ENCODE measurements at regions not wholly inside any gene's neighbourhood (a gene's known extent, or its start where the extent isn't known, plus 50 kb on each side); places are given as distances from the start of the nearest gene placed in this dataset.

DNA sequence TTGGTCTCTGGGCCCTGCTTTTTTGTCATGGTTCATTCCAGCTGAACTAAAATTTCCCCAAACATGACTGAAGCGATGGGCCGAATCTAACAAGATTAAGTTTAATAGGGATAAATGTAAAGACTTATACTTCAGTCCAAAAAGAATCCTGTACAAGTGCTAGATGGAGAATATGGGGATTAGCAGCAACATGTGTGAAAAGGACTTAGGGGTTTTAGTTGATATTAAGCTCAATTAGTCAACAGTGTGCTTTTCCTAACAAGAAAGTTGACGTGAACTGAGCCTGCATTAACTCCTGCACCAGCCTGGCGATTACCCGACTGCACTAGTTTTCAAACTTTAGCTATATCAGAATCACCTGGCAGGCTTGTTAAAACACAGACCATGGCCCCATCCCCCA is 61.0 kb upstream of the BBX start:
- TF ChIP-seq, protein P1, sequence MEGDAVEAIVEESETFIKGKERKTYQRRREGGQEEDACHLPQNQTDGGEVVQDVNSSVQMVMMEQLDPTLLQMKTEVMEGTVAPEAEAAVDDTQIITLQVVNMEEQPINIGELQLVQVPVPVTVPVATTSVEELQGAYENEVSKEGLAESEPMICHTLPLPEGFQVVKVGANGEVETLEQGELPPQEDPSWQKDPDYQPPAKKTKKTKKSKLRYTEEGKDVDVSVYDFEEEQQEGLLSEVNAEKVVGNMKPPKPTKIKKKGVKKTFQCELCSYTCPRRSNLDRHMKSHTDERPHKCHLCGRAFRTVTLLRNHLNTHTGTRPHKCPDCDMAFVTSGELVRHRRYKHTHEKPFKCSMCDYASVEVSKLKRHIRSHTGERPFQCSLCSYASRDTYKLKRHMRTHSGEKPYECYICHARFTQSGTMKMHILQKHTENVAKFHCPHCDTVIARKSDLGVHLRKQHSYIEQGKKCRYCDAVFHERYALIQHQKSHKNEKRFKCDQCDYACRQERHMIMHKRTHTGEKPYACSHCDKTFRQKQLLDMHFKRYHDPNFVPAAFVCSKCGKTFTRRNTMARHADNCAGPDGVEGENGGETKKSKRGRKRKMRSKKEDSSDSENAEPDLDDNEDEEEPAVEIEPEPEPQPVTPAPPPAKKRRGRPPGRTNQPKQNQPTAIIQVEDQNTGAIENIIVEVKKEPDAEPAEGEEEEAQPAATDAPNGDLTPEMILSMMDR (IDR thresholded peaks at IDR 0.05) = no peak
- H3K27ac ChIP-seq (ENCODE audit: low read depth in 1 of 2, low read length in 2 of 2) = no peak overlapping the region
- no peak overlapping the region for H3K27ac Mint-ChIP-seq
- H3K36me3 ChIP-seq (replicated peaks in 1 of 2; ENCODE audit: control insufficient read depth in 1 of 2, insufficient read depth in 2 of 2, low read length in 2 of 2) = no peaks in the 10 kb centered on the region
- no peak for DNase-seq
- no peak overlapping the region for H3K4me3 ChIP-seq (replicated peaks in 1 of 3; ENCODE audit: low read depth in 2 of 3, low read length in 3 of 3)
- H3K4me2 ChIP-seq (replicated peaks; ENCODE audit: extremely low read depth, low read length, poor library complexity, severe bottlenecking) = no peak overlapping the region
- no peaks in the 10 kb centered on the region for H3K27me3 ChIP-seq (ENCODE audit: control insufficient read depth in 2 of 2, insufficient read depth in 2 of 2, low read length in 2 of 2)
- H3K9ac ChIP-seq (ENCODE audit: insufficient read depth, low read length, poor library complexity, severe bottlenecking) = no peak overlapping the region
- H2AFZ ChIP-seq (ENCODE audit: insufficient read depth, low read depth, low read length, poor library complexity, severe bottlenecking) = no peak overlapping the region
- no peaks in the 10 kb centered on the region for H3K27me3 Mint-ChIP-seq (ENCODE audit: low read depth in 3 of 3)
- intact Hi-C loops (cut with micrococcal nuclease) = no loop called here
- no peaks in the 10 kb centered on the region for H3K4me1 Mint-ChIP-seq
- H3K79me2 ChIP-seq (ENCODE audit: insufficient read depth, low read length) = no peaks in the 10 kb centered on the region
- H3K9me3 Mint-ChIP-seq = peaks cover 0 to 1% (median 0%) of the 10 kb centered on the region in 7 donors
- 100% methylated on average over 1 of the region's 5 CpGs for WGBS (ENCODE audit: insufficient coverage)
- H3K4me3 Mint-ChIP-seq = no peak overlapping the region
- no peaks in the 10 kb centered on the region for H3K36me3 Mint-ChIP-seq
- no peaks in the 10 kb centered on the region for H4K20me1 ChIP-seq (ENCODE audit: insufficient read depth, low read length)
- H3K9me3 ChIP-seq (replicated peaks in 1 of 2; ENCODE audit: control insufficient read depth in 1 of 2, insufficient read depth in 1 of 2, low read length in 2 of 2) = no peaks in the 10 kb centered on the region
- H3K4me1 ChIP-seq (ENCODE audit: control insufficient read depth in 1 of 2, insufficient read depth in 2 of 2, low read length in 2 of 2) = no peaks in the 10 kb centered on the region

- Histone ChIP-seq H3K27me3 (ENCODE audit: control insufficient read depth in 2 of 2, insufficient read depth in 2 of 2, low read length in 2 of 2) (no peaks in the 10 kb centered on the region), H3K9ac (ENCODE audit: insufficient read depth, low read length, poor library complexity, severe bottlenecking) (no peak overlapping the region), H3K4me1 (ENCODE audit: control insufficient read depth in 1 of 2, insufficient read depth in 2 of 2, low read length in 2 of 2) (no peaks in the 10 kb centered on the region), H3K79me2 (ENCODE audit: insufficient read depth, low read length) (no peaks in the 10 kb centered on the region), H3K9me3 (replicated peaks in 1 of 2; ENCODE audit: control insufficient read depth in 1 of 2, insufficient read depth in 1 of 2, low read length in 2 of 2) (no peaks in the 10 kb centered on the region), H3K4me3 (replicated peaks in 1 of 3; ENCODE audit: low read depth in 2 of 3, low read length in 3 of 3) (no peak overlapping the region), H4K20me1 (ENCODE audit: insufficient read depth, low read length) (no peaks in the 10 kb centered on the region), H3K36me3 (replicated peaks in 1 of 2; ENCODE audit: control insufficient read depth in 1 of 2, insufficient read depth in 2 of 2, low read length in 2 of 2) (no peaks in the 10 kb centered on the region), H3K4me2 (replicated peaks; ENCODE audit: extremely low read depth, low read length, poor library complexity, severe bottlenecking) (no peak overlapping the region), H3K27ac (ENCODE audit: low read depth in 1 of 2, low read length in 2 of 2) (no peak overlapping the region), H2AFZ (ENCODE audit: insufficient read depth, low read depth, low read length, poor library complexity, severe bottlenecking) (no peak overlapping the region)
- Mint-ChIP-seq H3K4me1 (no peaks in the 10 kb centered on the region), H3K4me3 (no peak overlapping the region), H3K27ac (no peak overlapping the region), H3K9me3 (no peaks in the 10 kb centered on the region), H3K36me3 (no peaks in the 10 kb centered on the region), H3K27me3 (ENCODE audit: low read depth in 3 of 3) (peaks cover 0 to 2% (median 0%) of the 10 kb centered on the region in 3 donors)
- WGBS (ENCODE audit: insufficient coverage) = no CpG with 5 or more reads among the region's 2 CpGs
- DNase-seq = no peak
- intact Hi-C loops (cut with micrococcal nuclease) = no loop called here
- TF ChIP-seq, protein P1 (IDR thresholded peaks at IDR 0.05) = no peak
Observed at GRCh38 chr3:107464037-107464436, 58.7 kb upstream of the BBX start.
